HUES6 (cell line): ENCODE measurements at regions not wholly inside any gene's neighbourhood (a gene's known extent, or its start where the extent isn't known, plus 50 kb on each side); places are given as distances from the start of the nearest gene placed in this dataset.

Experiments
- H3K27ac ChIP-seq: 2 replicates; pipeline ENCODE4 v1.7.0; 2013; ENCODE audit warnings: low read depth, mild to moderate bottlenecking, low read length, inconsistent platforms
- H3K27me3 ChIP-seq: 2 replicates; pipeline ENCODE4 v1.6.1; 2013; ENCODE audit warnings: low read length; ENCODE audit not compliant: control insufficient read depth, insufficient read depth
- H3K36me3 ChIP-seq: 2 replicates; pipeline ENCODE4 v1.6.1; 2013; ENCODE audit warnings: low read length; ENCODE audit not compliant: control insufficient read depth, insufficient read depth
- H3K4me1 ChIP-seq: 2 replicates; pipeline ENCODE4 v1.6.1; 2013; ENCODE audit warnings: low read length; ENCODE audit not compliant: control insufficient read depth, insufficient read depth
- H3K4me3 ChIP-seq: 2 replicates; pipeline ENCODE4 v1.5.1; 2013; ENCODE audit warnings: low read depth, low read length
- H3K9ac ChIP-seq: one replicate; pipeline ENCODE4 v1.6.1; 2013; ENCODE audit warnings: mild to moderate bottlenecking, low read length
- H3K9me3 ChIP-seq: 2 replicates; pipeline ENCODE4 v1.6.1; 2013; ENCODE audit warnings: low read depth, low read length; ENCODE audit not compliant: control insufficient read depth, insufficient read depth

DNA sequence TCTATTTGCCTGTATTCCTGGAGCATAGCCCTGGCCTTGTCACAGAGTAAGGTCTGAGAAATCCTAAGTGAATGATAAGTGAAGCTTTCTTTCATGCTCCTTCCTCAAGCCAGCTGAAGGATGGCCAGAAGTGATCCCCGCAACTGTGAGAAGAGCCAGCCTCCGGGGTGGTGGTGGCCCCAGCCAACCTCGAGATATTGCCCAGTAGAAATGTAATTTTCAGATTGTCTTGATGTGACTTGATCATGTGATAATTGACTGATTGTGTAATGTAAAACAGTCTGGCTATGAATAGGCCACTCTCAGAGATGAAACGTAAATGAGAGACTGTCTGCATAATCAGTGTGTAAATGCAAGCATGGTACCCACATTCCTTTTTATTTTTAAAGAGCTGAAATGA, 242.4 kb upstream of the CAMK1G start:
- H3K9me3 ChIP-seq = no peaks in the 10 kb centered on the region; the same call in 1 of the 2 replicates
- no peaks in the 10 kb centered on the region for H3K27me3 ChIP-seq
- no peak overlapping the region for H3K4me3 ChIP-seq
- no peak overlapping the region for H3K9ac ChIP-seq
- no peaks in the 10 kb centered on the region for H3K36me3 ChIP-seq
- peaks cover 16% of the 10 kb centered on the region; the same call in 1 of the 2 replicates for H3K4me1 ChIP-seq
- no peak overlapping the region for H3K27ac ChIP-seq

DNA sequence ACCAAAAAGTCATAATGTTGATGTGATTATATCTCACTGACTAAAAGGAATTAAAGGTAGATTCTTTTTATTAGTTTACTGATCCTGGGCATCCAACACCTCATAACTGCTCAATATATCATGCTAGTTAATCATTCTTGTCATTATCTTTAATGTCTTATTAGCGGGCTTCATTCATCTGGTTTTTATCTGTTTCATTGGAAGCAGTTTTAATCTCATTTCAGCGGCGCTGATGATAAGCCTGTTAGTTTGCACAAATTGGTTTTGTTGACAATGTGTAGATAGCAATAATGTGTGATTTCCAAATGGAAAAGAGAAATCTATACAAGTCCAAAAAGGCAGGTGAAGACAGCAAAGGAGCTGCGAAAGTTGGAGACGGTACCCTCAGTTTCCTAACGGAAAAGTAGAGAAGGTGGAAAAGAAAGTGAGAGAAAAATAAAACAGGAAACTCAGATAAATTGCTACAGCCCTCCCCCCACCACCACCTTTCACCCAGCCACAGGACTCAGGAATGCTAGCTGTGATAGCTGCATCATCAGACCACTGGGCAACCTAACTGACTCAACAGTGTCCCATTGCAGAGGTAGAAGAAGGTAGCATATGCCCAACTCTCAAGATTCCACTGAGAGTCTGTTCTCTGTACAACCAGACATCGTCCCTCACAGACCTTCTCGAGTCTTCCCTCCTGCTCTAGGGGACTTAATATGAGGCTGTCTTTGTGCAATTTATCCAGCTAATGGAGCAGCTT, 241.7 kb upstream of the CAMK1G start:
- Histone ChIP-seq H3K27ac (no peak overlapping the region), H3K4me3 (no peak overlapping the region), H3K9me3 (no peaks in the 10 kb centered on the region; the same call in 1 of the 2 replicates), H3K27me3 (no peaks in the 10 kb centered on the region), H3K9ac (no peak overlapping the region), H3K36me3 (no peaks in the 10 kb centered on the region), H3K4me1 (peaks cover 16% of the 10 kb centered on the region; the same call in 1 of the 2 replicates)

- no peak overlapping the region for H3K4me3 ChIP-seq
- H3K9me3 ChIP-seq = no peaks in the 10 kb centered on the region; the same call in 1 of the 2 replicates
- no peak overlapping the region for H3K9ac ChIP-seq
- no peaks in the 10 kb centered on the region for H3K36me3 ChIP-seq
- H3K27me3 ChIP-seq = no peaks in the 10 kb centered on the region
- peaks cover 16% of the 10 kb centered on the region; the same call in 1 of the 2 replicates for H3K4me1 ChIP-seq
- H3K27ac ChIP-seq = no peak overlapping the region
Observed at GRCh38 chr1:209342441-209343175, 240.9 kb upstream of the CAMK1G start.

DNA sequence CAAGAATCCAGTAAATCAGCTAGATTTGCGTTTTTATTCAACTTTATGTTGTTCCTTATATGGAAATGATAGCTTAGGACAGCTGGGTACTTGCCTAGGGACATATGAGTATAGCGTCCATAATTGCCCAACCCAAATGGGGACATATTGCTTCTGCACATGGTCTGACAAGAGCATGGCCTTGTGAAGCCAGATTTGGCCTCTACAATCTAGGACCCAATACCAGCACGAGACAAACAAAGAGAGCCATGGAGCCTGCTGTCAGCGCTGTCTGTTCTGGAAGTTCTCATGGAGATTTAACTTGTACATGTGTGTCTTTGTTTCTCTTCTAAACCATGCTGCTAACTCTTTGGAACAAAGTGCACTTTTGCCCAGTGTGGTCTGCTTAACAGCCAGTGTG, 240.0 kb upstream of the CAMK1G start:
- no peaks in the 10 kb centered on the region for H3K36me3 ChIP-seq
- H3K9ac ChIP-seq = no peak overlapping the region
- H3K4me3 ChIP-seq = no peak overlapping the region
- no peaks in the 10 kb centered on the region; the same call in 1 of the 2 replicates for H3K9me3 ChIP-seq
- H3K27me3 ChIP-seq = no peaks in the 10 kb centered on the region
- H3K27ac ChIP-seq = no peak overlapping the region
- peaks cover 16% of the 10 kb centered on the region; the same call in 1 of the 2 replicates for H3K4me1 ChIP-seq

- H3K9me3 ChIP-seq = no peaks in the 10 kb centered on the region; the same call in 1 of the 2 replicates
- no peaks in the 10 kb centered on the region for H3K27me3 ChIP-seq
- peaks cover 16% of the 10 kb centered on the region; the same call in 1 of the 2 replicates for H3K4me1 ChIP-seq
- H3K27ac ChIP-seq = no peak overlapping the region
- H3K4me3 ChIP-seq = no peak overlapping the region
- no peak overlapping the region for H3K9ac ChIP-seq
- no peaks in the 10 kb centered on the region for H3K36me3 ChIP-seq
Observed at GRCh38 chr1:209344156-209344555, 239.4 kb upstream of the CAMK1G start.

DNA sequence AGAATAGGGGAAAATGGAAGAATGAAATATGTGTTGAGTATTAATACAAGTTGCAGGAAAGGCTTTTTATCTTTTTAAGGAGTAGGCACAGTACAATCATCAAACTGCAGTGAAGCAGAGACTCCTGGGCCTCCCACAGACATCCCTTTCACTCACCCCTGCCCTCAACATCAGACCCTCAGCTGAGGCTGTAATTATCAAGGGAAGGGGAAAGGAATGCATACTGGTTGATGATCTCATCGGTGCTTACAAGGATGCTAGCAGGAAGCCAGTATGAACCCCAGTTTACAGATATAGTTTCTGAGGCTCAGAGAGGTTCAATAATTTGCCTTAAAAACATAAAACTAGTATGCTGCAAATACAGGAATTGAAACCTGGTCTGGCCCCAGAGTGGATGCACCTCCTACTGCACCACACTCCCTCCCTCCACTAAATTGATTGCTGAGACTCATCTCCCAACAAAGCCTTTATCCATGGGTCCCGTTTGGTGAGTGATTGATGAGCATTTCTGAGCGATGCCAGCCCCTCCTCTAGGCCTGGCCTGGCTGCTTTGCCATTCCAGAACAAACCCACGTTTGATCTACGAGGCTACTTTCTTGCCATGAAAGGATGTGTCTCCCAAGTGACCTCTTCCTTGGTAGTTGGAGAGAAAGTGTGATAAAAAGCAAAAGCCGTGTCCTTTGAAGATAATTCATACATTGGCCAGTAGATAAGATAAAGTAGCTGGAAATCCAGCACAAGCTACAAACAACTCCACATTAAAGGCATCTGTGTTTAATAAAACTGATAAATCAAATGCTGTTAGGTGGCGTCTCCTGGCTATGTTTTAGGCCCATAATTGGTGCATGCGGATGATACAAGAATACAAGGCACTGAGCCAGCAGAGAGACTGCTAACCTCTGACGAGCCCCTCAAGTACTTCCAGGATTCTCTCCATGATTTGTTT, 233.9 kb upstream of the CAMK1G start:
- Histone ChIP-seq H3K9ac (no peak overlapping the region), H3K36me3 (no peaks in the 10 kb centered on the region), H3K4me1 (peaks cover 16% of the 10 kb centered on the region), H3K9me3 (no peaks in the 10 kb centered on the region; the same call in 1 of the 2 replicates), H3K27me3 (no peaks in the 10 kb centered on the region), H3K4me3 (no peak overlapping the region), H3K27ac (no peak overlapping the region)

DNA sequence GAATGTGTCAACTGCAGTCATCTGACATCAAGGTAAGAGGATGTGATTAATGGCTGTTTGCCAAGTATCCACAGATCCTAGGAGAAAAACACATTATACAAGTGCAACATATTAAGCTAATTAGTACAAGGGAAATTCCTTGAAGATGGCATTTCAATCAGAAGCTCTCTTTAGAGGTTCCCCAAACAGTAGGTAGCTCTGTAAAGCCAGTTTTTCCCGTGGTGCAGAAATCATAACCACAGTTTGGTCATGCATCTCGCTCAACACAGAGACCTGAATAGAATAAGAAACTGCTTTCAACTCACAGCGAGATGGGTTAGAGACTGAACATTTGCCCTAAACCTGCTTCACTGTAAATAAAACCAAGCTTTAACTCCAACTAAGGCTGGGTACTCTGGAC, 230.5 kb upstream of the CAMK1G start:
- Histone ChIP-seq H3K9me3 (no peaks in the 10 kb centered on the region; the same call in 1 of the 2 replicates), H3K4me1 (peaks cover 42% of the 10 kb centered on the region), H3K27me3 (no peaks in the 10 kb centered on the region), H3K27ac (no peak overlapping the region), H3K4me3 (no peak overlapping the region), H3K9ac (no peak overlapping the region), H3K36me3 (no peaks in the 10 kb centered on the region)

DNA sequence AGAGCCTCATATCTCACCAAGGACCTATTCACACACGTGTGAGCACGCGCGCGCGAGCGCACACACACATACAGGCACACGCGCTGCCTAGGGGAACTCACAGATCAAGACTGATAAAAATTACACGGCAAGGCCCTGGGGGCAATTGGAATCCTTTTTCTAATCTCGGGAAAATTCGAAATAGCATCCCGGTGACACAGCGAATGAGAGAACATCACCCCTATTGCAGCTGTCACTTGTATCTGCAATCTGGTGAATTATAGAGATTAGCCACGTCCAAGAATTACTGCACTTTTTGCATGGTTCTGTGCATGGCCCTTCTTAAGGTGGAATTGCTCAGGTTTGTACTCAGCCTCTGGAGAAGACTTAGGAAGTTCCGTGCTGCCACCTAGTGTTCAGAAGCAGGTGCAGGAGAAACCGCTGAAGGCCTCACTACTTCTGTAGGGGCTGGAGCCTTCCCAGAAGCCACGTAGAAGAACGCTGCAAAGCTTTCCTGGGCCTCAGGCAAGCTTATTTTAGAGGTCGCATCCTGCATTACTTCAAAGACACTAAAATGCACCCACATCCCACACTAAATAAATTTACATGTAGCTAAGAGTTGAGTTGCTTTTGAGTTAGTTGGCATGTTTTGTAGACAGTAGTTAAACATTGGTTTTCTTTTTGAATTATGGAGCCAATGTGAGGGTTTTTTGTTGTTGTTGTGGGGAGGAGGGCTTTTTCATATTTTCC, 229.2 kb upstream of the CAMK1G start:
- Histone ChIP-seq H3K4me1 (peaks cover 42% of the 10 kb centered on the region), H3K27ac (no peak overlapping the region), H3K27me3 (no peaks in the 10 kb centered on the region), H3K9ac (no peak overlapping the region), H3K9me3 (no peaks in the 10 kb centered on the region; the same call in 1 of the 2 replicates), H3K4me3 (no peak overlapping the region), H3K36me3 (no peaks in the 10 kb centered on the region)

DNA sequence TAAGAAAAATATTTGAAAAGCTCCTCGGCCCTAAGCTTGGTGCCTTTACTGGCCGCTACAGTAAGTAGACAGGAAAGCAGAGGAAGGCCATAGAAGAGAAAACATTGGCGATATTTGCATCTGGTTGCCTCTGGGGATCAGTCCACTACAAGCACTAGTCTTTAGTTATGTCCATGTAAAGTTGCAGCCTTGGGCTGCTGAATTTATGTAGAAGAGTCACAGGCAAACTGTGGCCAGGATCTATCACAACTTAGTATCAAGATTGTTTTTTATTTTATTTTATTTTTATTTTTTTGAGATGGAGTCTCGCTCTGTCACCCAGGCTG, 228.7 kb upstream of the CAMK1G start:
- H3K4me3 ChIP-seq = no peak overlapping the region
- no peak overlapping the region for H3K9ac ChIP-seq
- no peak overlapping the region for H3K27ac ChIP-seq
- H3K4me1 ChIP-seq = peaks cover 38% of the 10 kb centered on the region
- H3K9me3 ChIP-seq = no peaks in the 10 kb centered on the region; the same call in 1 of the 2 replicates
- no peaks in the 10 kb centered on the region for H3K27me3 ChIP-seq
- H3K36me3 ChIP-seq = no peaks in the 10 kb centered on the region

GRCh38 chr1:209355415-209355814, 228.1 kb upstream of the CAMK1G start:
- no peaks in the 10 kb centered on the region; the same call in 1 of the 2 replicates for H3K9me3 ChIP-seq
- H3K4me1 ChIP-seq = peaks cover 33% of the 10 kb centered on the region
- no peak overlapping the region for H3K4me3 ChIP-seq
- H3K27me3 ChIP-seq = no peaks in the 10 kb centered on the region
- no peak overlapping the region for H3K27ac ChIP-seq
- H3K9ac ChIP-seq = no peak overlapping the region
- no peaks in the 10 kb centered on the region for H3K36me3 ChIP-seq
